GM12878 (cell line): ENCODE measurements at regions not wholly inside any gene's neighbourhood (a gene's known extent, or its start where the extent isn't known, plus 50 kb on each side); places are given as distances from the start of the nearest gene placed in this dataset.

Source experiments
- ATAC-seq: fragments of 200-7000 bp; cut with Tn5 transposase; 3 replicates; pipeline ENCODE4 v1.9.1; 2020; ENCODE audit warnings: mild to moderate bottlenecking, moderate library complexity
- BruUV-seq: library from RNA; stranded (reverse); fragments of 400-500 nt; replicated peaks from 2 replicates; lab custom pipeline; 2021; lab: Mats Ljungman, UMichigan
- CTCF ChIA-PET: fragments of 300-600 bp; sonication (Branson Sonifier 250); formaldehyde crosslinking; extraction: SDS; loops from one replicate; lab custom pipeline; 2021; ENCODE audit warnings: inconsistent platforms; lab: Yijun Ruan, JAX
- POLR2A ChIA-PET: fragments of 350-600 bp; formaldehyde crosslinking; extraction: SDS; loops from one replicate; lab custom pipeline; 2021; ENCODE audit warnings: inconsistent platforms; lab: Charles Lee
- RAD21 ChIA-PET: fragments of 300-600 bp; sonication (Branson Sonifier 250); formaldehyde crosslinking; loops from one replicate; lab custom pipeline; 2023; ENCODE audit warnings: antibody characterized with exemption; ENCODE audit not compliant: unreplicated experiment; lab: Charles Lee
- SMC1A ChIA-PET: fragments of 300-600 bp; sonication (Branson Sonifier 250); formaldehyde crosslinking; loops from one replicate; lab custom pipeline; 2023; ENCODE audit not compliant: unreplicated experiment, uncharacterized antibody; lab: Charles Lee
- DNase-seq: peaks from one replicate; pipeline ENCODE4 v3.0.0-alpha.2; 2011; ENCODE audit warnings: low read depth, low spot score
- FAIRE-seq: peaks from 3 replicates; lab custom pipeline; 2011; peaks lifted over from hg19 to GRCh38; lab: Jason Lieb, UNC
- H2AFZ ChIP-seq: 2 replicates; pipeline ENCODE4 v1.6.0; 2011; ENCODE audit warnings: low read depth, low read length, control low read depth; ENCODE audit not compliant: control insufficient read depth
- H3K27ac ChIP-seq: 2 replicates; pipeline ENCODE4 v1.5.1; 2011; ENCODE audit warnings: control low read depth; ENCODE audit not compliant: control insufficient read depth, insufficient read depth
- H3K27me3 ChIP-seq, 2 experiments: replicated peaks in 1 of 2; 2 replicates each; pipeline versions ENCODE4 v1.6.0 to v1.6.1; 2011; ENCODE audit warnings: low read length in 1 of 2; ENCODE audit not compliant: control insufficient read depth in 2 of 2, insufficient read depth in 2 of 2
- H3K36me3 ChIP-seq, 2 experiments: 2 replicates each; pipeline ENCODE4 v1.5.1; 2011; ENCODE audit warnings: low read length in 1 of 2; ENCODE audit not compliant: control insufficient read depth in 2 of 2, insufficient read depth in 2 of 2
- H3K4me1 ChIP-seq: 2 replicates; pipeline ENCODE4 v1.6.1; 2011; ENCODE audit warnings: mild to moderate bottlenecking, low read length, moderate library complexity, mixed read lengths; ENCODE audit not compliant: control insufficient read depth, insufficient read depth
- H3K4me2 ChIP-seq: 2 replicates; pipeline ENCODE4 v1.6.0; 2011; ENCODE audit warnings: control low read depth; ENCODE audit not compliant: control insufficient read depth, insufficient read depth
- H3K4me3 ChIP-seq: fragments of 200-600 bp; sonication (generic); 2 replicates; pipeline ENCODE4 v1.5.1; 2016
- H3K79me2 ChIP-seq: 2 replicates; pipeline ENCODE4 v1.6.0; 2011; ENCODE audit warnings: low read length; ENCODE audit not compliant: control insufficient read depth, insufficient read depth
- H3K9ac ChIP-seq: 2 replicates; pipeline ENCODE4 v1.8.0; 2011; ENCODE audit warnings: low read length, control low read depth, mixed read lengths; ENCODE audit not compliant: control insufficient read depth, insufficient read depth
- H3K9me3 ChIP-seq: replicated peaks from 3 replicates; pipeline ENCODE4 v1.5.1; 2011; ENCODE audit warnings: mild to moderate bottlenecking, low read length; ENCODE audit not compliant: control insufficient read depth, insufficient read depth
- H4K20me1 ChIP-seq: 2 replicates; pipeline ENCODE4 v1.6.0; 2011; ENCODE audit not compliant: control insufficient read depth, insufficient read depth
- BCL11A ChIP-seq: IDR thresholded peaks from 2 replicates; pipeline ENCODE4 v1.6.1; 2011; ENCODE audit warnings: low read depth, low read length
- BCLAF1 ChIP-seq: fragments of 450-650 bp; IDR thresholded peaks from 2 replicates; pipeline ENCODE4 v1.6.1; 2017; ENCODE audit warnings: antibody characterized with exemption, mild to moderate bottlenecking, moderate library complexity
- CBFB ChIP-seq: IDR thresholded peaks from 2 replicates; pipeline ENCODE4 v1.6.1; 2016; ENCODE audit warnings: antibody characterized with exemption, low read depth
- CHD1 ChIP-seq: IDR thresholded peaks from 2 replicates; pipeline ENCODE4 v1.6.1; 2012; ENCODE audit warnings: low read depth, low read length, improper control_type of control experiment
- FOXM1 ChIP-seq: IDR thresholded peaks from 2 replicates; pipeline ENCODE4 v1.6.1; 2012; ENCODE audit warnings: low read depth, mild to moderate bottlenecking, inconsistent platforms, low read length, moderate library complexity
- JUND ChIP-seq: IDR thresholded peaks from 2 replicates; pipeline ENCODE4 v1.6.1; 2012; ENCODE audit warnings: low read depth, mild to moderate bottlenecking, low read length, improper control_type of control experiment, moderate library complexity
- POLR2A ChIP-seq: IDR thresholded peaks from 2 replicates; pipeline ENCODE4 v1.6.1; 2011; ENCODE audit warnings: low read depth, mild to moderate bottlenecking, low read length
- RAD21 ChIP-seq: IDR thresholded peaks from 2 replicates; pipeline ENCODE4 v1.6.1; 2011; ENCODE audit warnings: mild to moderate bottlenecking, low read depth, low read length, moderate library complexity; ENCODE audit not compliant: insufficient read depth
- SMC3 ChIP-seq: IDR thresholded peaks from 2 replicates; pipeline ENCODE4 v1.6.1; 2011; ENCODE audit warnings: low read length, improper control_type of control experiment, borderline replicate concordance
- TAF1 ChIP-seq: IDR thresholded peaks from 2 replicates; pipeline ENCODE4 v1.6.1; 2011; ENCODE audit warnings: mild to moderate bottlenecking, low read depth, low read length, borderline replicate concordance
- ZNF384 ChIP-seq: IDR thresholded peaks from 2 replicates; pipeline ENCODE4 v1.6.1; 2012; ENCODE audit warnings: low read depth, mild to moderate bottlenecking, low read length, improper control_type of control experiment, borderline replicate concordance
- WGBS: methylation state at CpG from one replicate; pipeline ENCODE4 v1.1.6; 2016; ENCODE audit warnings: low lambda C conversion rate; ENCODE audit not compliant: insufficient replicate concordance, insufficient coverage; ENCODE audit errors: missing lambda C conversion rate; 5-methylcytosine and 5-hydroxymethylcytosine counted together
- in situ Hi-C: fragments of 300-500 bp; cut with MboI; formaldehyde crosslinking; loops from 9 replicates; pipeline ENCODE4 v1.14.3; 2018; ENCODE audit warnings: mixed read lengths
- intact Hi-C: fragments of 100-400 bp; cut with micrococcal nuclease; formaldehyde crosslinking; loops from one replicate; pipeline ENCODE4 v1.14.2; 2022; ENCODE audit not compliant: unreplicated experiment
- TF ChIP-seq, protein P1 (sequence below), 3 experiments: IDR thresholded peaks in 2 of 3; conservative IDR thresholded peaks in 1 of 3; 2 replicates each; pipeline ENCODE4 v1.5.1; 2011; ENCODE audit warnings: low read depth in 3 of 3, low read length in 3 of 3, mild to moderate bottlenecking in 3 of 3, control low read depth in 2 of 3, moderate library complexity in 2 of 3, inconsistent platforms in 1 of 3, mixed read lengths in 1 of 3; ENCODE audit not compliant: control insufficient read depth in 2 of 3, insufficient read depth in 1 of 3; ENCODE audit errors: extremely low read depth in 1 of 3
- TF ChIP-seq, protein P2 (sequence below): fragments of 450-650 bp; conservative IDR thresholded peaks from 2 replicates; pipeline ENCODE4 v1.6.1; 2017; ENCODE audit warnings: mild to moderate bottlenecking, moderate library complexity
- TF ChIP-seq, protein P3 (sequence below): fragments of 450-650 bp; IDR thresholded peaks from 2 replicates; pipeline ENCODE4 v1.6.1; 2016; ENCODE audit warnings: mild to moderate bottlenecking

- no peak overlapping the region for H3K4me3 ChIP-seq
- ATAC-seq (peak; percentile 71), FAIRE-seq (peak; percentile 62), DNase-seq (no peak)
- SMC1A ChIA-PET, result interaction anchor here (1.6 kb wide), 1 partner anchor 9 kb away, joined by 4 read pairs; no protein-coding TSS in a partner anchor
- CTCF ChIA-PET, result no interaction called here
- no peaks in the 10 kb centered on the region for H3K27me3 ChIP-seq
- H4K20me1 ChIP-seq, result no peaks in the 10 kb centered on the region
- RAD21 ChIA-PET, result no interaction called here
- no peaks in the 10 kb centered on the region for H3K9me3 ChIP-seq
- H3K9ac ChIP-seq, result no peak overlapping the region
- BruUV-seq, result no TSS peak
- H3K27ac ChIP-seq, result no peak overlapping the region
- no peaks in the 10 kb centered on the region for H3K79me2 ChIP-seq
- H2AFZ ChIP-seq, result no peak overlapping the region
- intact Hi-C loops (no loop called here), in situ Hi-C loops (no loop called here)
- POLR2A ChIA-PET, result no interaction called here
- H3K4me1 ChIP-seq, result no peaks in the 10 kb centered on the region
- H3K4me2 ChIP-seq, result no peak overlapping the region
- 11% methylated on average over 4 of the region's 4 CpGs for WGBS
- H3K36me3 ChIP-seq, result no peaks in the 10 kb centered on the region
- TF ChIP-seq SMC3, result peak; percentile 34
- TF ChIP-seq TAF1, result no peak
- TF ChIP-seq CHD1, result no peak
- TF ChIP-seq JUND, result no peak
- TF ChIP-seq, protein P1, sequence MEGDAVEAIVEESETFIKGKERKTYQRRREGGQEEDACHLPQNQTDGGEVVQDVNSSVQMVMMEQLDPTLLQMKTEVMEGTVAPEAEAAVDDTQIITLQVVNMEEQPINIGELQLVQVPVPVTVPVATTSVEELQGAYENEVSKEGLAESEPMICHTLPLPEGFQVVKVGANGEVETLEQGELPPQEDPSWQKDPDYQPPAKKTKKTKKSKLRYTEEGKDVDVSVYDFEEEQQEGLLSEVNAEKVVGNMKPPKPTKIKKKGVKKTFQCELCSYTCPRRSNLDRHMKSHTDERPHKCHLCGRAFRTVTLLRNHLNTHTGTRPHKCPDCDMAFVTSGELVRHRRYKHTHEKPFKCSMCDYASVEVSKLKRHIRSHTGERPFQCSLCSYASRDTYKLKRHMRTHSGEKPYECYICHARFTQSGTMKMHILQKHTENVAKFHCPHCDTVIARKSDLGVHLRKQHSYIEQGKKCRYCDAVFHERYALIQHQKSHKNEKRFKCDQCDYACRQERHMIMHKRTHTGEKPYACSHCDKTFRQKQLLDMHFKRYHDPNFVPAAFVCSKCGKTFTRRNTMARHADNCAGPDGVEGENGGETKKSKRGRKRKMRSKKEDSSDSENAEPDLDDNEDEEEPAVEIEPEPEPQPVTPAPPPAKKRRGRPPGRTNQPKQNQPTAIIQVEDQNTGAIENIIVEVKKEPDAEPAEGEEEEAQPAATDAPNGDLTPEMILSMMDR (IDR thresholded peaks at IDR 0.05 in 2 of 3, conservative IDR thresholded peaks at IDR 0.05 in 1 of 3; ENCODE audit: control insufficient read depth in 2 of 3, extremely low read depth in 1 of 3, insufficient read depth in 1 of 3, low read depth in 3 of 3, low read length in 3 of 3), result peak; percentile 34 to 63 (median 54)
- no peak for TF ChIP-seq POLR2A
- no peak for TF ChIP-seq BCL11A
- TF ChIP-seq, protein P2, sequence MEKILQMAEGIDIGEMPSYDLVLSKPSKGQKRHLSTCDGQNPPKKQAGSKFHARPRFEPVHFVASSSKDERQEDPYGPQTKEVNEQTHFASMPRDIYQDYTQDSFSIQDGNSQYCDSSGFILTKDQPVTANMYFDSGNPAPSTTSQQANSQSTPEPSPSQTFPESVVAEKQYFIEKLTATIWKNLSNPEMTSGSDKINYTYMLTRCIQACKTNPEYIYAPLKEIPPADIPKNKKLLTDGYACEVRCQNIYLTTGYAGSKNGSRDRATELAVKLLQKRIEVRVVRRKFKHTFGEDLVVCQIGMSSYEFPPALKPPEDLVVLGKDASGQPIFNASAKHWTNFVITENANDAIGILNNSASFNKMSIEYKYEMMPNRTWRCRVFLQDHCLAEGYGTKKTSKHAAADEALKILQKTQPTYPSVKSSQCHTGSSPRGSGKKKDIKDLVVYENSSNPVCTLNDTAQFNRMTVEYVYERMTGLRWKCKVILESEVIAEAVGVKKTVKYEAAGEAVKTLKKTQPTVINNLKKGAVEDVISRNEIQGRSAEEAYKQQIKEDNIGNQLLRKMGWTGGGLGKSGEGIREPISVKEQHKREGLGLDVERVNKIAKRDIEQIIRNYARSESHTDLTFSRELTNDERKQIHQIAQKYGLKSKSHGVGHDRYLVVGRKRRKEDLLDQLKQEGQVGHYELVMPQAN, result no peak
- TF ChIP-seq, protein P3, sequence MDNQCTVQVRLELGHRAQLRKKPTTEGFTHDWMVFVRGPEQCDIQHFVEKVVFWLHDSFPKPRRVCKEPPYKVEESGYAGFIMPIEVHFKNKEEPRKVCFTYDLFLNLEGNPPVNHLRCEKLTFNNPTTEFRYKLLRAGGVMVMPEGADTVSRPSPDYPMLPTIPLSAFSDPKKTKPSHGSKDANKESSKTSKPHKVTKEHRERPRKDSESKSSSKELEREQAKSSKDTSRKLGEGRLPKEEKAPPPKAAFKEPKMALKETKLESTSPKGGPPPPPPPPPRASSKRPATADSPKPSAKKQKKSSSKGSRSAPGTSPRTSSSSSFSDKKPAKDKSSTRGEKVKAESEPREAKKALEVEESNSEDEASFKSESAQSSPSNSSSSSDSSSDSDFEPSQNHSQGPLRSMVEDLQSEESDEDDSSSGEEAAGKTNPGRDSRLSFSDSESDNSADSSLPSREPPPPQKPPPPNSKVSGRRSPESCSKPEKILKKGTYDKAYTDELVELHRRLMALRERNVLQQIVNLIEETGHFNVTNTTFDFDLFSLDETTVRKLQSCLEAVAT, result no peak
- peak; percentile 61 for TF ChIP-seq RAD21
- TF ChIP-seq CBFB, result no peak
- peak; percentile 21; the same call in 1 of the 2 replicates for TF ChIP-seq ZNF384
- TF ChIP-seq BCLAF1, result no peak
- TF ChIP-seq FOXM1, result no peak
Observed at GRCh38 chr1:189429610-189430009, 1048.1 kb downstream of the BRINP3 start.
